ENCODE measurements at regions not wholly inside any gene's neighbourhood (a gene's known extent, or its start where the extent isn't known, plus 50 kb on each side); places are given as distances from the start of the nearest gene placed in this dataset.
"Not testable (repeated sequence)": the region's sequence is repeated elsewhere in the genome, so short reads cannot be mapped to it uniquely, and the experiment has no call there.

DNA sequence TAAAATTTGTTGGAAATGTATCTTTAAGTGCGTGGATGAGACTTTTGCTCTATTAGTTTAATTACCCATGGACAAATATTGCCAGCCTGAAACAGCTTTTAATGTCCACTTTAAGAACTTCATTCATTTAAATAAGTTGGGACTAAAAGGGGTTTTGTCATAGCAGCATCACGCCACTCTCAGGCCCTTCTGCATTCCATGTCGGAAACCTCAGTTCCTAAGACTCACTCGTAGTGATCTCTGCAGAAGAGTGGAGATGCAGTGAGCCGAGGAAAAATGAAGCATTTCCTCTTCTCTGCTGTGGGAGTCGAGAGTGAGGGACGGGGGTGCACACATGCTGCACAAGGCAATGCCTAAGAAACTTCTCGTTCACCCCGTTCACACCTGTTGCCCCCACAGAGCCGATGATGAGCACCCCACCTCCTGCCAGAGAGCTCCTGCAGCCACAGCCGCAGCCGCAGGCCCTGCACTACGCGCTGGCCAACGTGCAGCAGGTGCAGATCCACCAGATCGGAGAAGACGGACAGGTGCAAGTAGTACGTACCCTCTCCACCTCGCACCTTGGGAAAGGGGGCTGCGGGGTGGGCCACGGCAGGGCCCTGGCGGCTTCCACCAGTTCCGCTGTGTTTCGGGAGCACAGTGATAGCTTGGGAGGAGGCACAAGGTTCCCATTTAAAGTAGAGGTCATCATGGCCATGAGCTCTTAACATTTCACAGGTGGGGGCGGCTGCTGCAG lies 68.8 kb upstream of the CRYM start:
- not testable (repeated sequence) for DNase-seq; H3K4me3 ChIP-seq; ATAC-seq (ENCODE audit: insufficient read depth, low FRiP score); H3K27ac ChIP-seq (ENCODE audit: low read depth in 1 of 2, low read length in 1 of 2); H3K4me1 ChIP-seq (ENCODE audit: control insufficient read depth in 5 of 5, insufficient read depth in 5 of 5, low read length in 5 of 5); H3K27me3 ChIP-seq (ENCODE audit: control insufficient read depth in 3 of 3, insufficient read depth in 3 of 3, low read length in 2 of 3); H3K36me3 ChIP-seq (ENCODE audit: control insufficient read depth in 4 of 4, insufficient read depth in 4 of 4, low read length in 4 of 4); H3K9me3 ChIP-seq (ENCODE audit: control insufficient read depth in 4 of 4, insufficient read depth in 3 of 4, low read length in 3 of 4); H3K9ac ChIP-seq (ENCODE audit: insufficient read depth in 1 of 2, low read length in 2 of 2)
- WGBS, 2 donors = 89 to 92% methylated on average over 23 to 24 of the region's 25 CpGs

DNA sequence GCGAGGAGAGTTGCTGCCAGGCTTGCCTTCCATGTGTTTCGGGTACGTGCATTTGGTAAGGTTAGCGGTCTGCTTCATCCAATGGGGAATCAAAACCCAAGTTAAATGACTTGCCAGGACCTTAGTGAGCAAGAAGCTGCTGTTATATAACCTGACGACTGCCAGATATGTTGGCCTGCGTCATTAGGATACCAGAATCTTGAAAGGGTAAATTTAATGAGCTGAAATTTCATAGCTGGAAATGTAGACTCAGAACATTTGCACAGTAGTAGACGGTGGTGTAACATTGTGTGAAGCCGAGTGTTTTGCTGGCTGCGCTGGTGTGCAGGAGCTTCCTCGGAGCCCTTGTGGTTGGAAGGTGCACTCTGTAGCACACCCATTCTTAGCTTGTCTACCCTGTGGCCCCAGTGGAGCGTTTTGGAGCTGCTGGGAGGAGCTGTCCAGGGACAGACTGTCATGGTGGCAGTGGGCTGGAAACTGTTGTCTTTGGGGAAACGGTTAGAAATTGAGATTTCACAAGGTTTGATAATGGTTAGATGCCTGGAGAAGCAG lies 66.3 kb upstream of the CRYM start:
- not testable (repeated sequence) for H3K27me3 ChIP-seq (ENCODE audit: control insufficient read depth in 3 of 3, insufficient read depth in 3 of 3, low read length in 2 of 3); DNase-seq; H3K36me3 ChIP-seq (ENCODE audit: control insufficient read depth in 4 of 4, insufficient read depth in 4 of 4, low read length in 4 of 4); H3K4me1 ChIP-seq (ENCODE audit: control insufficient read depth in 5 of 5, insufficient read depth in 5 of 5, low read length in 5 of 5); ATAC-seq (ENCODE audit: insufficient read depth, low FRiP score); H3K4me3 ChIP-seq; H3K27ac ChIP-seq (ENCODE audit: low read depth in 1 of 2, low read length in 1 of 2); H3K9ac ChIP-seq (ENCODE audit: insufficient read depth in 1 of 2, low read length in 2 of 2); H3K9me3 ChIP-seq (ENCODE audit: control insufficient read depth in 4 of 4, insufficient read depth in 3 of 4, low read length in 3 of 4)
- 93 to 95% methylated on average over 11 to 12 of the region's 12 CpGs for WGBS, 2 donors

DNA sequence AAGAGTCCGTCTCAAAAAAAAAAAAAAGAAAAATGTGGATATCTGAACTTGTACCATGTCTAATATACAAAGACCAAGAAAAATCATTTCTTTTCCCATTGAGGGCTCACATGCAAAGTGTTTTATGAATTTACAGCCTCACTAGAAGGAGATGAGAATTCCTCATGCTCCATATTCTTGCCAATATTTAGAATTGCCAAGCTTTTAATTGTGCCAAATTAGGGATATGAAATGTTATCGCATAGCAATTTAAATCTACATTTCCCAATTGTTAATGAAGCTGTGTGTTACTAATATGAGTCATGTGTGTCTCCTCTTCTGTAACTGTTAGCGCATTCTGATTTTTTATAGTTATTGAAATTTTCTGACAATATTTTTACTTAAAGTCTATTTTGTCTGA lies 63.0 kb upstream of the CRYM start:
- H3K4me1 ChIP-seq (ENCODE audit: control insufficient read depth in 5 of 5, insufficient read depth in 5 of 5, low read length in 5 of 5) = no peaks in the 10 kb centered on the region
- DNase-seq = no peak
- H3K9me3 ChIP-seq (ENCODE audit: control insufficient read depth in 4 of 4, insufficient read depth in 3 of 4, low read length in 3 of 4) = no peaks in the 10 kb centered on the region
- no peaks in the 10 kb centered on the region for H3K27me3 ChIP-seq (ENCODE audit: control insufficient read depth in 3 of 3, insufficient read depth in 3 of 3, low read length in 2 of 3)
- no peak overlapping the region for H3K4me3 ChIP-seq
- TF ChIP-seq, protein P1, sequence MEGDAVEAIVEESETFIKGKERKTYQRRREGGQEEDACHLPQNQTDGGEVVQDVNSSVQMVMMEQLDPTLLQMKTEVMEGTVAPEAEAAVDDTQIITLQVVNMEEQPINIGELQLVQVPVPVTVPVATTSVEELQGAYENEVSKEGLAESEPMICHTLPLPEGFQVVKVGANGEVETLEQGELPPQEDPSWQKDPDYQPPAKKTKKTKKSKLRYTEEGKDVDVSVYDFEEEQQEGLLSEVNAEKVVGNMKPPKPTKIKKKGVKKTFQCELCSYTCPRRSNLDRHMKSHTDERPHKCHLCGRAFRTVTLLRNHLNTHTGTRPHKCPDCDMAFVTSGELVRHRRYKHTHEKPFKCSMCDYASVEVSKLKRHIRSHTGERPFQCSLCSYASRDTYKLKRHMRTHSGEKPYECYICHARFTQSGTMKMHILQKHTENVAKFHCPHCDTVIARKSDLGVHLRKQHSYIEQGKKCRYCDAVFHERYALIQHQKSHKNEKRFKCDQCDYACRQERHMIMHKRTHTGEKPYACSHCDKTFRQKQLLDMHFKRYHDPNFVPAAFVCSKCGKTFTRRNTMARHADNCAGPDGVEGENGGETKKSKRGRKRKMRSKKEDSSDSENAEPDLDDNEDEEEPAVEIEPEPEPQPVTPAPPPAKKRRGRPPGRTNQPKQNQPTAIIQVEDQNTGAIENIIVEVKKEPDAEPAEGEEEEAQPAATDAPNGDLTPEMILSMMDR (IDR thresholded peaks at IDR 0.05; ENCODE audit: control extremely low read depth, extremely low read depth) = no peak
- no peak overlapping the region for H3K27ac ChIP-seq (ENCODE audit: low read depth in 1 of 2, low read length in 1 of 2)
- H3K36me3 ChIP-seq (ENCODE audit: control insufficient read depth in 4 of 4, insufficient read depth in 4 of 4, low read length in 4 of 4) = no peaks in the 10 kb centered on the region
- no peak overlapping the region for H3K9ac ChIP-seq (ENCODE audit: insufficient read depth in 1 of 2, low read length in 2 of 2)
- ATAC-seq (ENCODE audit: insufficient read depth, low FRiP score) = no peak
- 96 to 99% methylated on average over 3 of the region's 3 CpGs for WGBS, 2 donors

DNA sequence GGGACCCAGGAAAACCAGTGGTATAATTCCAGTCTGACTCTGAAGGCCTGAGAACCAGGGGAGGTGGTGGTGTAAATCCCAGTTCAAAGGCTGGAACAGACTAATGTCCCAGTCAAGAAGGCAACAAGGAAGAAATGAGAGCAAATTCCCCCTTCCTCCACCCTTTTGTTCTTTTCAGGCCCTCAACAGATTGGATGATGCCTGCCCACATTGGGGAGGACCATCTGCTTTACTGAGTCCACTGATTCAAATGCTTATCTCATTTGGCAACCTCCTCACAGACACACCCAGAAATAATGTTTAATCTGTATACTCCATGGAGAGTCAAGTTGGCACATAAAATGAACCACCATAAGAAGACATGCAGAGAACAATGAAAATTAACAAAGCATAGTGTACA lies 61.9 kb upstream of the CRYM start:
- no peaks in the 10 kb centered on the region for H3K27me3 ChIP-seq (ENCODE audit: control insufficient read depth in 3 of 3, insufficient read depth in 3 of 3, low read length in 2 of 3)
- ATAC-seq (ENCODE audit: insufficient read depth, low FRiP score) = no peak
- TF ChIP-seq, protein P1 (IDR thresholded peaks at IDR 0.05; ENCODE audit: control extremely low read depth, extremely low read depth) = no peak

More for the DNA sequence above, 61.9 kb upstream of the CRYM start:
- no peak for DNase-seq
- Histone ChIP-seq H3K9ac (ENCODE audit: insufficient read depth in 1 of 2, low read length in 2 of 2) (no peak overlapping the region), H3K4me3 (no peak overlapping the region), H3K9me3 (ENCODE audit: control insufficient read depth in 4 of 4, insufficient read depth in 3 of 4, low read length in 3 of 4) (no peaks in the 10 kb centered on the region), H3K4me1 (ENCODE audit: control insufficient read depth in 5 of 5, insufficient read depth in 5 of 5, low read length in 5 of 5) (no peaks in the 10 kb centered on the region), H3K27ac (ENCODE audit: low read depth in 1 of 2, low read length in 1 of 2) (no peak overlapping the region), H3K36me3 (ENCODE audit: control insufficient read depth in 4 of 4, insufficient read depth in 4 of 4, low read length in 4 of 4) (no peaks in the 10 kb centered on the region)
